ENCODE measurements at regions not wholly inside any gene's neighbourhood (a gene's known extent, or its start where the extent isn't known, plus 50 kb on each side); places are given as distances from the start of the nearest gene placed in this dataset.

- TF ChIP-seq EGR1 (IDR thresholded peaks at IDR 0.05) (no peak), REST (IDR thresholded peaks at IDR 0.05; ENCODE audit: low read depth) (no peak), TCF12 (IDR thresholded peaks at IDR 0.05; ENCODE audit: low read depth) (no peak), MAX (IDR thresholded peaks at IDR 0.05) (no peak), ZBTB7A (IDR thresholded peaks at IDR 0.05; ENCODE audit: low read depth) (no peak), RAD21 (IDR thresholded peaks at IDR 0.05; ENCODE audit: low read depth) (no peak), CEBPB (IDR thresholded peaks at IDR 0.05) (no peak), FOXM1 (IDR thresholded peaks at IDR 0.05; ENCODE audit: borderline replicate concordance, low read depth) (no peak)
These were observed 890.0 kb downstream of the UQCRFS1 start for GRCh38 chr19:28322945-28323344.

- no peak for TF ChIP-seq REST (IDR thresholded peaks at IDR 0.05; ENCODE audit: low read depth)
- TF ChIP-seq ZBTB7A (IDR thresholded peaks at IDR 0.05; ENCODE audit: low read depth) = no peak
- no peak for TF ChIP-seq RAD21 (IDR thresholded peaks at IDR 0.05; ENCODE audit: low read depth)
- no peak for TF ChIP-seq NFIC (IDR thresholded peaks at IDR 0.05)
- no peak for TF ChIP-seq YY1 (IDR thresholded peaks at IDR 0.05; ENCODE audit: low read depth)
These were observed 890.5 kb downstream of the UQCRFS1 start for GRCh38 chr19:28322491-28322890.

GRCh38 chr19:28319918-28320317 is 893.0 kb downstream of the UQCRFS1 start:
- TF ChIP-seq YY1 (IDR thresholded peaks at IDR 0.05; ENCODE audit: low read depth) (no peak), FOXM1 (IDR thresholded peaks at IDR 0.05; ENCODE audit: borderline replicate concordance, low read depth) (no peak), EP300 (IDR thresholded peaks at IDR 0.05; ENCODE audit: borderline replicate concordance) (no peak), CEBPB (IDR thresholded peaks at IDR 0.05) (no peak), REST (IDR thresholded peaks at IDR 0.05; ENCODE audit: low read depth) (no peak), USF1 (IDR thresholded peaks at IDR 0.05) (no peak), ZBTB7A (IDR thresholded peaks at IDR 0.05; ENCODE audit: low read depth) (no peak), RAD21 (IDR thresholded peaks at IDR 0.05; ENCODE audit: low read depth) (no peak), TAF1 (IDR thresholded peaks at IDR 0.05; ENCODE audit: low read depth) (no peak), TCF12 (IDR thresholded peaks at IDR 0.05; ENCODE audit: low read depth) (no peak), TEAD4 (IDR thresholded peaks at IDR 0.05) (no peak), MAX (IDR thresholded peaks at IDR 0.05) (no peak), NFIC (IDR thresholded peaks at IDR 0.05) (no peak), EGR1 (IDR thresholded peaks at IDR 0.05) (no peak), CREB1 (IDR thresholded peaks at IDR 0.05; ENCODE audit: low read depth) (no peak)

- TF ChIP-seq ZBTB7A (IDR thresholded peaks at IDR 0.05; ENCODE audit: low read depth) (no peak), TCF12 (IDR thresholded peaks at IDR 0.05; ENCODE audit: low read depth) (no peak), EP300 (IDR thresholded peaks at IDR 0.05; ENCODE audit: borderline replicate concordance) (no peak), NFIC (IDR thresholded peaks at IDR 0.05) (no peak)
These were observed 893.7 kb downstream of the UQCRFS1 start for GRCh38 chr19:28319227-28319626.

- TF ChIP-seq EP300 (IDR thresholded peaks at IDR 0.05; ENCODE audit: borderline replicate concordance) (no peak), YY1 (IDR thresholded peaks at IDR 0.05; ENCODE audit: low read depth) (no peak), USF1 (IDR thresholded peaks at IDR 0.05) (no peak), ZBTB7A (IDR thresholded peaks at IDR 0.05; ENCODE audit: low read depth) (no peak), TAF1 (IDR thresholded peaks at IDR 0.05; ENCODE audit: low read depth) (no peak), NFIC (IDR thresholded peaks at IDR 0.05) (no peak), FOXM1 (IDR thresholded peaks at IDR 0.05; ENCODE audit: borderline replicate concordance, low read depth) (no peak), EGR1 (IDR thresholded peaks at IDR 0.05) (no peak), TEAD4 (IDR thresholded peaks at IDR 0.05) (no peak), REST (IDR thresholded peaks at IDR 0.05; ENCODE audit: low read depth) (no peak), CREB1 (IDR thresholded peaks at IDR 0.05; ENCODE audit: low read depth) (no peak), TCF12 (IDR thresholded peaks at IDR 0.05; ENCODE audit: low read depth) (no peak), MAX (IDR thresholded peaks at IDR 0.05) (no peak), CEBPB (IDR thresholded peaks at IDR 0.05) (no peak), RAD21 (IDR thresholded peaks at IDR 0.05; ENCODE audit: low read depth) (no peak)
These were observed 894.3 kb downstream of the UQCRFS1 start for GRCh38 chr19:28318469-28319179.

All from Ishikawa (cell line).